Gastrocnemius medialis (tissue), 4 donors: ENCODE measurements at regions not wholly inside any gene's neighbourhood (a gene's known extent, or its start where the extent isn't known, plus 50 kb on each side); places are given as distances from the start of the nearest gene placed in this dataset.

Experiments
- ATAC-seq, 2 donors: fragments of 150-250 bp; one replicate each; pipeline ENCODE4 v1.9.1; 2016
- DNase-seq, 2 donors: peaks; one replicate each; pipeline ENCODE4 v3.0.0-alpha.2; 2019
- H3K27ac ChIP-seq, 4 donors: fragments of 200-600 bp; sonication (generic); 1 replicate in 1 of 4; 2 replicates in 3 of 4; pipeline ENCODE4 v1.5.1; 2016 to 2018; ENCODE audit warnings: mild to moderate bottlenecking in 2 of 4, moderate library complexity in 1 of 4
- H3K27me3 ChIP-seq, 3 donors: fragments of 200-600 bp; sonication (generic) in 2 of 3; 1 replicate in 1 of 3; 2 replicates in 2 of 3; pipeline versions ENCODE4 v1.5.1 to v1.6.0; 2016 to 2019; ENCODE audit warnings: mild to moderate bottlenecking in 1 of 3, moderate library complexity in 1 of 3
- H3K36me3 ChIP-seq, 2 donors: fragments of 200-600 bp; sonication (generic) in 1 of 2; one replicate each; pipeline ENCODE4 v1.5.1; 2017 to 2018
- H3K4me1 ChIP-seq, 2 donors: fragments of 200-600 bp; sonication (generic) in 1 of 2; one replicate each; pipeline ENCODE4 v1.5.1; 2016 to 2017; ENCODE audit warnings: mild to moderate bottlenecking in 2 of 2
- H3K4me3 ChIP-seq, 4 donors: fragments of 200-600 bp; sonication (generic) in 3 of 4; 1 replicate in 1 of 4; 2 replicates in 3 of 4; pipeline ENCODE4 v1.5.1; 2016 to 2019; ENCODE audit warnings: mild to moderate bottlenecking in 2 of 4
- H3K9me3 ChIP-seq, 3 donors: fragments of 200-600 bp; sonication (generic) in 2 of 3; 1 replicate in 1 of 3; 2 replicates in 2 of 3; pipeline ENCODE4 v1.5.1; 2016 to 2019
- POLR2A ChIP-seq, 2 donors: fragments of 450-650 bp; IDR thresholded peaks; one replicate each; pipeline ENCODE4 v1.6.1; 2017; ENCODE audit warnings: antibody characterized with exemption in 2 of 2, mild to moderate bottlenecking in 2 of 2, moderate library complexity in 2 of 2
- in situ Hi-C, 4 donors: fragments of 200-750 bp; cut with MboI; loops; one replicate each; pipeline versions ENCODE4 v1.15.0 to v1.8.0; 2017; ENCODE audit warnings: low sequenced_read_pairs in 4 of 4
- intact Hi-C: fragments of 100-400 bp; cut with DNase I; formaldehyde crosslinking; loops from one replicate; pipeline ENCODE4 v1.15.1; 2023; ENCODE audit warnings: low total_unique reads
- TF ChIP-seq, protein P1 (sequence below), 5 experiments: fragments of 450-650 bp in 3 of 5; fragments of 200-600 bp in 2 of 5; sonication (generic) in 2 of 5; IDR thresholded peaks in 4 of 5; conservative IDR thresholded peaks in 1 of 5; 1 replicate in 4 of 5; 2 replicates in 1 of 5; pipeline ENCODE4 v1.5.1; 2016 to 2019; ENCODE audit warnings: antibody characterized with exemption in 5 of 5, mild to moderate bottlenecking in 3 of 5, moderate library complexity in 3 of 5

DNA sequence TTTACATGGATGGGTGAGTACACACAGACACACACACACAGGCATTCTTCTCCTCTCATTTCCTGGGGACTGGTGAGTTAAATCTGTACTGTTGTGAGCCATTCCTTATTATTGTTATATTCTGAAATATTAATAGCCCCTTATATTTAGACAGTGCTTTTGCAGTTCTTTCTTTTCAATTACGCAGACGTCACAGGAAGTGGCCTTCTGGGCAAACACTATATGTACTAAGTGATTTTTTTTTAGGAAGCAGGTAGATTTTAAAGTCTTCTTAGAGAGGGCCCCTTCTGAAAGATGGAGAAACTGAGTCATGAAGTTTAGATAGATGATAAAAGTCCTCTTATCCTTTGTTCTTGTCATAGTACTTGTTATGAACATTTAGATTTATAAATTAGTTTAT lies 1213.6 kb downstream of the VRK1 start:
- Histone ChIP-seq H3K27me3 (no peaks in the 10 kb centered on the region), H3K4me3 (no peak overlapping the region), H3K4me1 (no peaks in the 10 kb centered on the region), H3K27ac (no peak overlapping the region), H3K36me3 (no peaks in the 10 kb centered on the region), H3K9me3 (no peaks in the 10 kb centered on the region)
- ATAC-seq (no peak), DNase-seq (no peak)
- no peak for TF ChIP-seq POLR2A (IDR thresholded peaks at IDR 0.05)
- TF ChIP-seq, protein P1, sequence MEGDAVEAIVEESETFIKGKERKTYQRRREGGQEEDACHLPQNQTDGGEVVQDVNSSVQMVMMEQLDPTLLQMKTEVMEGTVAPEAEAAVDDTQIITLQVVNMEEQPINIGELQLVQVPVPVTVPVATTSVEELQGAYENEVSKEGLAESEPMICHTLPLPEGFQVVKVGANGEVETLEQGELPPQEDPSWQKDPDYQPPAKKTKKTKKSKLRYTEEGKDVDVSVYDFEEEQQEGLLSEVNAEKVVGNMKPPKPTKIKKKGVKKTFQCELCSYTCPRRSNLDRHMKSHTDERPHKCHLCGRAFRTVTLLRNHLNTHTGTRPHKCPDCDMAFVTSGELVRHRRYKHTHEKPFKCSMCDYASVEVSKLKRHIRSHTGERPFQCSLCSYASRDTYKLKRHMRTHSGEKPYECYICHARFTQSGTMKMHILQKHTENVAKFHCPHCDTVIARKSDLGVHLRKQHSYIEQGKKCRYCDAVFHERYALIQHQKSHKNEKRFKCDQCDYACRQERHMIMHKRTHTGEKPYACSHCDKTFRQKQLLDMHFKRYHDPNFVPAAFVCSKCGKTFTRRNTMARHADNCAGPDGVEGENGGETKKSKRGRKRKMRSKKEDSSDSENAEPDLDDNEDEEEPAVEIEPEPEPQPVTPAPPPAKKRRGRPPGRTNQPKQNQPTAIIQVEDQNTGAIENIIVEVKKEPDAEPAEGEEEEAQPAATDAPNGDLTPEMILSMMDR (IDR thresholded peaks at IDR 0.05 in 4 of 5, conservative IDR thresholded peaks at IDR 0.05 in 1 of 5), result no peak
- in situ Hi-C loops (no loop called here), intact Hi-C loops (no loop called here)

DNA sequence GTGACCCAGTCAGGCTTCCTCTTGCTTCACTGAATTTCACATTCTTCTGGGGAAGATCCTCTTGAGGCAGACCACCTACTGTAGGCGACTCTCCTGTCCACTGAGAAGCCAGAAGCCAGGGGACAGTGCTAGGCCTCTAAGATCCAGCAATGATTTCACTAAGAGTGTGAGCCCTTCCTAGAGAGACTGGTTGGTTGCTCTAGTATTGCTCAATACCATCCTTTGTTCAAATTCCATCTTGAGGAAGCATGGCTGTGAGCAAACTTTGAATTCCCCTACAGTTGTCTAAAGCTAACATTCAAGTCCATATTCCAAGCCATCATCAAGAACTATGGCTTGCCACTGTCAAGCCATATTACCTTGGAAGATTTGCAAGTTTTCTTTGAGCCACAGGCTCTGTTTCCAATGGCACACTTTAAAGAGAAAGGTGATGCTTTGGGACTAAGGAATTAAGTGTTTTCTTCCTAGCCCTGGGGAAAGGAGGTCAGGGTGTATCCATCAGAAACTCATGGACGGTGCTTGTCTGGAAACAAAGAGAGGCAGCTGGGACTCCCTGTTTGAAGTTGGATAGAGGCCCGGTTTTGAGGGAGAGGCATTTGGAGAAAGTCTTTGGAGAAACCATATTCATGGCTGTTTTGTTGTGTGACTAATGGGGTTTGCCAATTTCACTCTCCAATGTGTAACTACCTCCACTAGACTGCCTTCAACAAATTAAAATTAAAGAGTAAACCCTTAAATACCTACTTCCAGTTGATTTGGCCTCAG lies 1217.9 kb downstream of the VRK1 start:
- Histone ChIP-seq H3K36me3 (no peaks in the 10 kb centered on the region), H3K9me3 (no peaks in the 10 kb centered on the region), H3K4me3 (no peak overlapping the region), H3K4me1 (no peaks in the 10 kb centered on the region), H3K27me3 (no peaks in the 10 kb centered on the region), H3K27ac (no peak overlapping the region)
- intact Hi-C loops (no loop called here), in situ Hi-C loops (no loop called here)
- ATAC-seq (no peak), DNase-seq (no peak)
- TF ChIP-seq, protein P1 (IDR thresholded peaks at IDR 0.05 in 4 of 5, conservative IDR thresholded peaks at IDR 0.05 in 1 of 5), result no peak
- no peak for TF ChIP-seq POLR2A (IDR thresholded peaks at IDR 0.05)

DNA sequence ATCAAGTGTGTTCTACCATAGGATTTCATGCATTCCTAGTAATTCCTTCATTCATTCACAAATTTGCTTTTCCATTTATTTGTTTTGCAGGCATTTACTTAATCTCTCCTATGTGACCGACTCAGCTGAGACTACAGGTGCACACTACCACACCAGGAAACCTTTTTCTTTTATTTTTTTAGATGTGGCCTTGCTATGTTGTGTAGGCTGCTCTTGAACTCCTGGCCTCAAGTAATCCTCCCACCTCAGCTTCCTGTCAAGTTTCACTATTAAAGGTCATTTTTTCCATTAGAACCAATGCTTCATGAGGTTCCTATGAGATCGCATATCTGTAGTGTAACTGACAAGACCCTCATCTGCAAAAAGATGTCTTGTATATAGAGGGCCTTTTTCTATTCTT lies 1218.7 kb downstream of the VRK1 start:
- intact Hi-C loops (no loop called here), in situ Hi-C loops (no loop called here)
- Histone ChIP-seq H3K27me3 (no peaks in the 10 kb centered on the region), H3K36me3 (no peaks in the 10 kb centered on the region), H3K4me1 (no peaks in the 10 kb centered on the region), H3K9me3 (no peaks in the 10 kb centered on the region), H3K27ac (no peak overlapping the region), H3K4me3 (no peak overlapping the region)
- DNase-seq (no peak), ATAC-seq (no peak)
- TF ChIP-seq, protein P1 (IDR thresholded peaks at IDR 0.05 in 4 of 5, conservative IDR thresholded peaks at IDR 0.05 in 1 of 5), result no peak
- no peak for TF ChIP-seq POLR2A (IDR thresholded peaks at IDR 0.05)

DNA sequence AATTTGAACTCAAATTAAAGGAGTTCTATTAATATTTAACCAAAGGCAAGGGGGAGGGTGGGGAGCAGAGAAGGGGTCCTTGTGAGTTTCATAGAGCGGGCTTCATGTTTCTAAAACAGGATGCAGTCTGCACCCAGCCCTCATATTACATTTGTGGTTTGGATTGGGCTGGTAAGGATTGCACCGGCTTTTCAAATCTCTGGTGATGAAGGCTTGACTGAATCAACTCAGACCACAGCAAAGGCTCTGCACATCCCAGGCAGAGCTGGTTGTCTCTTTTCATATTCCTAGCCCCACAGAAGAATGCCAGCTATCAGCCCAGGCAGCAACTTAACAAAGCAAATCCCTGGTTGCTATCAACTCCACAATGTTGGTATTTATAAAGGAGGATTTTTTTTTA lies 1221.4 kb downstream of the VRK1 start:
- no peaks in the 10 kb centered on the region for H3K27me3 ChIP-seq
- H3K36me3 ChIP-seq, result no peaks in the 10 kb centered on the region
- H3K4me1 ChIP-seq, result no peaks in the 10 kb centered on the region
- no peak for ATAC-seq
- H3K27ac ChIP-seq, result no peak overlapping the region
- no peak overlapping the region for H3K4me3 ChIP-seq
- no peak for DNase-seq
- no peak for TF ChIP-seq POLR2A (IDR thresholded peaks at IDR 0.05)
- TF ChIP-seq, protein P1 (IDR thresholded peaks at IDR 0.05 in 4 of 5, conservative IDR thresholded peaks at IDR 0.05 in 1 of 5), result no peak
- intact Hi-C loops, result no loop called here
- in situ Hi-C loops, result no loop called here
- no peaks in the 10 kb centered on the region for H3K9me3 ChIP-seq
